B cell (primary cell): ENCODE measurements at regions not wholly inside any gene's neighbourhood (a gene's known extent, or its start where the extent isn't known, plus 50 kb on each side); places are given as distances from the start of the nearest gene placed in this dataset.

Experiments
- EZH2 ChIP-seq: IDR thresholded peaks from 2 replicates; pipeline ENCODE4 v1.6.1; 2012; ENCODE audit warnings: borderline replicate concordance, low read depth, mild to moderate bottlenecking, moderate library complexity, low read length; ENCODE audit not compliant: insufficient read depth, poor library complexity, severe bottlenecking
- TF ChIP-seq, protein P1 (sequence below): fragments of 200-600 bp; IDR thresholded peaks from one replicate; pipeline ENCODE4 v1.8.0; 2022; ENCODE audit warnings: antibody characterized with exemption, mild to moderate bottlenecking

DNA sequence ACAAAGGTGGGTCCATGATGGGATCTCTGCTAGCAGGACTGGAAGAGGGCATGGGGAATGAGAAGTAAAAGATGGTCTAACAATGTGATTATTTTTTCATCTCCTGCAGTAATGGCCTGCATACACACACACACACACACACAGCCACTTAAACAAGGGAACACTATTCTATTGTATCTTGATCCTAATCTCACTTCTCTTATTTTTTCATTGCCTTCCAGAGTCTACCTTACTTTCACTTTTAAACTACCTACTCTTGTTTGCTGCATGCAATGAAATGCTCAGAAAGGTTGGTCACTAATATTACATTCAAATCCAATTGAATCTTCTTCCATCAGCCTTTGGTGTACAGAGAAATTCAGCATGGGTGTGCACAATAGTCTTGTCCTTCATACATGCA is 853.8 kb downstream of the IGSF11 start:
- TF ChIP-seq, protein P1, sequence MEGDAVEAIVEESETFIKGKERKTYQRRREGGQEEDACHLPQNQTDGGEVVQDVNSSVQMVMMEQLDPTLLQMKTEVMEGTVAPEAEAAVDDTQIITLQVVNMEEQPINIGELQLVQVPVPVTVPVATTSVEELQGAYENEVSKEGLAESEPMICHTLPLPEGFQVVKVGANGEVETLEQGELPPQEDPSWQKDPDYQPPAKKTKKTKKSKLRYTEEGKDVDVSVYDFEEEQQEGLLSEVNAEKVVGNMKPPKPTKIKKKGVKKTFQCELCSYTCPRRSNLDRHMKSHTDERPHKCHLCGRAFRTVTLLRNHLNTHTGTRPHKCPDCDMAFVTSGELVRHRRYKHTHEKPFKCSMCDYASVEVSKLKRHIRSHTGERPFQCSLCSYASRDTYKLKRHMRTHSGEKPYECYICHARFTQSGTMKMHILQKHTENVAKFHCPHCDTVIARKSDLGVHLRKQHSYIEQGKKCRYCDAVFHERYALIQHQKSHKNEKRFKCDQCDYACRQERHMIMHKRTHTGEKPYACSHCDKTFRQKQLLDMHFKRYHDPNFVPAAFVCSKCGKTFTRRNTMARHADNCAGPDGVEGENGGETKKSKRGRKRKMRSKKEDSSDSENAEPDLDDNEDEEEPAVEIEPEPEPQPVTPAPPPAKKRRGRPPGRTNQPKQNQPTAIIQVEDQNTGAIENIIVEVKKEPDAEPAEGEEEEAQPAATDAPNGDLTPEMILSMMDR = no peak
- TF ChIP-seq EZH2 = no peak
